ENCODE measurements at regions not wholly inside any gene's neighbourhood (a gene's known extent, or its start where the extent isn't known, plus 50 kb on each side); places are given as distances from the start of the nearest gene placed in this dataset.

GRCh38 chr10:43955002-43955596 is 306.4 kb upstream of the ZNF32 start:
- no peak overlapping the region for H3K27ac ChIP-seq

GRCh38 chr10:43953672-43954071 is 305.0 kb upstream of the ZNF32 start:
- no peak overlapping the region for H3K27ac ChIP-seq
- no peak for DNase-seq (ENCODE audit: low read depth, low spot score)

More at GRCh38 chr10:43955002-43955596, 306.4 kb upstream of the ZNF32 start:
- DNase-seq (ENCODE audit: low read depth, low spot score): no peak

GRCh38 chr10:43952760-43953159 is 304.1 kb upstream of the ZNF32 start:
- DNase-seq (ENCODE audit: low read depth, low spot score): no peak

GRCh38 chr10:43949351-43949750 is 300.7 kb upstream of the ZNF32 start:
- no peak overlapping the region for H3K27ac ChIP-seq
- no peak for DNase-seq (ENCODE audit: low read depth, low spot score)

More at GRCh38 chr10:43952760-43953159, 304.1 kb upstream of the ZNF32 start:
- H3K27ac ChIP-seq: no peak overlapping the region

- no peak overlapping the region for H3K27ac ChIP-seq
- no peak for DNase-seq (ENCODE audit: low read depth, low spot score)
Observed at GRCh38 chr10:43946445-43946844, 297.8 kb upstream of the ZNF32 start.

GRCh38 chr10:43945908-43946307 is 297.2 kb upstream of the ZNF32 start:
- no peak for DNase-seq (ENCODE audit: low read depth, low spot score)
- no peak overlapping the region for H3K27ac ChIP-seq

GRCh38 chr10:43945094-43945730 is 296.5 kb upstream of the ZNF32 start:
- DNase-seq (ENCODE audit: low read depth, low spot score): no peak
- H3K27ac ChIP-seq: no peak overlapping the region

GRCh38 chr10:43944381-43945093 is 295.9 kb upstream of the ZNF32 start:
- H3K27ac ChIP-seq: no peak overlapping the region
- DNase-seq (ENCODE audit: low read depth, low spot score): no peak

GRCh38 chr10:43943818-43944360 is 295.2 kb upstream of the ZNF32 start:
- DNase-seq (ENCODE audit: low read depth, low spot score): no peak
- no peak overlapping the region for H3K27ac ChIP-seq

- H3K27ac ChIP-seq: no peak overlapping the region
- DNase-seq (ENCODE audit: low read depth, low spot score): no peak
Observed at GRCh38 chr10:43943119-43943817, 294.6 kb upstream of the ZNF32 start.

GRCh38 chr10:43942096-43942850 is 293.6 kb upstream of the ZNF32 start:
- DNase-seq (ENCODE audit: low read depth, low spot score): no peak

GRCh38 chr10:43940898-43941837 is 292.5 kb upstream of the ZNF32 start:
- DNase-seq (ENCODE audit: low read depth, low spot score): no peak
- no peak overlapping the region for H3K27ac ChIP-seq

More at GRCh38 chr10:43942096-43942850, 293.6 kb upstream of the ZNF32 start:
- no peak overlapping the region for H3K27ac ChIP-seq

- no peak overlapping the region for H3K27ac ChIP-seq
- no peak for DNase-seq (ENCODE audit: low read depth, low spot score)
Observed at GRCh38 chr10:43939939-43940820, 291.5 kb upstream of the ZNF32 start.

GRCh38 chr10:43939389-43939938 is 290.8 kb upstream of the ZNF32 start:
- H3K27ac ChIP-seq: no peak overlapping the region

GRCh38 chr10:43938810-43939209 is 290.1 kb upstream of the ZNF32 start:
- no peak for DNase-seq (ENCODE audit: low read depth, low spot score)
- H3K27ac ChIP-seq: no peak overlapping the region

More at GRCh38 chr10:43939389-43939938, 290.8 kb upstream of the ZNF32 start:
- DNase-seq (ENCODE audit: low read depth, low spot score): no peak

- no peak overlapping the region for H3K27ac ChIP-seq
- DNase-seq (ENCODE audit: low read depth, low spot score): no peak
Observed at GRCh38 chr10:43931308-43931930, 282.7 kb upstream of the ZNF32 start.

GRCh38 chr10:43930777-43931176 is 282.1 kb upstream of the ZNF32 start:
- DNase-seq (ENCODE audit: low read depth, low spot score): no peak
- no peak overlapping the region for H3K27ac ChIP-seq

All from epithelial cell of prostate (primary cell).